GM21825 (cell line): ENCODE measurements at regions not wholly inside any gene's neighbourhood (a gene's known extent, or its start where the extent isn't known, plus 50 kb on each side); places are given as distances from the start of the nearest gene placed in this dataset.
"Not testable (repeated sequence)": the region's sequence is repeated elsewhere in the genome, so short reads cannot be mapped to it uniquely, and the experiment has no call there.

ENCODE experiments used
- ATAC-seq: cut with Tn5 transposase; IDR thresholded peaks from one replicate; pipeline ENCODE4 v1.9.1; 2021; ENCODE audit warnings: mild to moderate bottlenecking, moderate library complexity; ENCODE audit not compliant: unreplicated experiment

GRCh38 chr17:51387582-51387981 is 127.2 kb downstream of the UTP18 start:
- no peak for ATAC-seq

GRCh38 chr17:51387986-51388385 is 127.6 kb downstream of the UTP18 start:
- ATAC-seq = no peak

- ATAC-seq = no peak
These were observed 129.5 kb downstream of the UTP18 start for GRCh38 chr17:51389875-51390274.

GRCh38 chr17:51391982-51392654 is 131.8 kb downstream of the UTP18 start:
- no peak for ATAC-seq

- ATAC-seq = no peak
These were observed 135.3 kb downstream of the UTP18 start for GRCh38 chr17:51395621-51396020.

GRCh38 chr17:51397361-51398127 is 137.2 kb downstream of the UTP18 start:
- no peak for ATAC-seq

GRCh38 chr17:51398128-51398525 is 137.8 kb downstream of the UTP18 start:
- no peak for ATAC-seq

GRCh38 chr17:51398687-51399086 is 138.3 kb downstream of the UTP18 start:
- ATAC-seq = no peak

GRCh38 chr17:51401279-51401678 is 140.9 kb downstream of the UTP18 start:
- ATAC-seq = no peak

- ATAC-seq = no peak
These were observed 142.6 kb downstream of the UTP18 start for GRCh38 chr17:51402899-51403298.

GRCh38 chr17:51407576-51407975 is 147.2 kb downstream of the UTP18 start:
- ATAC-seq = no peak

GRCh38 chr17:51419476-51419875 is 159.1 kb downstream of the UTP18 start:
- ATAC-seq = no peak

GRCh38 chr17:51421525-51421924 is 161.2 kb downstream of the UTP18 start:
- ATAC-seq = no peak

GRCh38 chr17:51422634-51423033 is 162.3 kb downstream of the UTP18 start:
- ATAC-seq = no peak

GRCh38 chr17:51423421-51424160 is 163.2 kb downstream of the UTP18 start:
- ATAC-seq = no peak

- ATAC-seq = no peak
These were observed 165.4 kb downstream of the UTP18 start for GRCh38 chr17:51425773-51426172.

- no peak for ATAC-seq
These were observed 167.0 kb downstream of the UTP18 start for GRCh38 chr17:51427323-51427811.

GRCh38 chr17:51427856-51428255 is 167.5 kb downstream of the UTP18 start:
- no peak for ATAC-seq

GRCh38 chr17:51428668-51429495 is 168.5 kb downstream of the UTP18 start:
- ATAC-seq = no peak

GRCh38 chr17:51429938-51430337 is 169.6 kb downstream of the UTP18 start:
- not testable (repeated sequence) for ATAC-seq

GRCh38 chr17:51430591-51430990 is 170.2 kb downstream of the UTP18 start:
- ATAC-seq = no peak
